ENCODE measurements at regions not wholly inside any gene's neighbourhood (a gene's known extent, or its start where the extent isn't known, plus 50 kb on each side); places are given as distances from the start of the nearest gene placed in this dataset.

DNA sequence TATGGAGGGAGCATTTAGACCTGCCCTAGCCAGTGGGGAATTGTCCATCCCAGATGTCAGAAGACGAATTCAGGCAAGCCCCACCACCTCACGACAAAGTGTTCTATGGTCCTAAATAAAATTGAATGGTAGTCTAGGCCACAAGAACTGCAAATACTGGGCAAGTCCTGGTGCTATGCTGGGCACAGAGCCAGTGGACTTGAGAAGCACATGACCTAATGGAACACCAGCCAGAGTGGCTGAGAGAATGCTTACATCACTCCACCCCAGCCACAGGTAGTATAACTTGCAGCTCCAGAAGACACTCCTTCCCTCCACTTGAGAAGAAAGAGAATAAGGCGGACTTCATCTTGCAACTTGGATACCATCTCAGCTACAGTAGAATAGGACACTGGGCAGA, 567.3 kb upstream of the CXADR start:
- no peaks in the 10 kb centered on the region for H3K27me3 Mint-ChIP-seq (ENCODE audit: insufficient read depth)
- H3K9me3 Mint-ChIP-seq = peaks cover 4% of the 10 kb centered on the region
- no peaks in the 10 kb centered on the region for H3K36me3 Mint-ChIP-seq (ENCODE audit: low read depth)
- no peaks in the 10 kb centered on the region for H3K4me1 Mint-ChIP-seq (ENCODE audit: low read depth)
- no peak overlapping the region for H3K4me3 Mint-ChIP-seq
- no peak overlapping the region for H3K27ac Mint-ChIP-seq
- DNase-seq = no peak
- TF ChIP-seq, protein P1, sequence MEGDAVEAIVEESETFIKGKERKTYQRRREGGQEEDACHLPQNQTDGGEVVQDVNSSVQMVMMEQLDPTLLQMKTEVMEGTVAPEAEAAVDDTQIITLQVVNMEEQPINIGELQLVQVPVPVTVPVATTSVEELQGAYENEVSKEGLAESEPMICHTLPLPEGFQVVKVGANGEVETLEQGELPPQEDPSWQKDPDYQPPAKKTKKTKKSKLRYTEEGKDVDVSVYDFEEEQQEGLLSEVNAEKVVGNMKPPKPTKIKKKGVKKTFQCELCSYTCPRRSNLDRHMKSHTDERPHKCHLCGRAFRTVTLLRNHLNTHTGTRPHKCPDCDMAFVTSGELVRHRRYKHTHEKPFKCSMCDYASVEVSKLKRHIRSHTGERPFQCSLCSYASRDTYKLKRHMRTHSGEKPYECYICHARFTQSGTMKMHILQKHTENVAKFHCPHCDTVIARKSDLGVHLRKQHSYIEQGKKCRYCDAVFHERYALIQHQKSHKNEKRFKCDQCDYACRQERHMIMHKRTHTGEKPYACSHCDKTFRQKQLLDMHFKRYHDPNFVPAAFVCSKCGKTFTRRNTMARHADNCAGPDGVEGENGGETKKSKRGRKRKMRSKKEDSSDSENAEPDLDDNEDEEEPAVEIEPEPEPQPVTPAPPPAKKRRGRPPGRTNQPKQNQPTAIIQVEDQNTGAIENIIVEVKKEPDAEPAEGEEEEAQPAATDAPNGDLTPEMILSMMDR (IDR thresholded peaks at IDR 0.05) = no peak

DNA sequence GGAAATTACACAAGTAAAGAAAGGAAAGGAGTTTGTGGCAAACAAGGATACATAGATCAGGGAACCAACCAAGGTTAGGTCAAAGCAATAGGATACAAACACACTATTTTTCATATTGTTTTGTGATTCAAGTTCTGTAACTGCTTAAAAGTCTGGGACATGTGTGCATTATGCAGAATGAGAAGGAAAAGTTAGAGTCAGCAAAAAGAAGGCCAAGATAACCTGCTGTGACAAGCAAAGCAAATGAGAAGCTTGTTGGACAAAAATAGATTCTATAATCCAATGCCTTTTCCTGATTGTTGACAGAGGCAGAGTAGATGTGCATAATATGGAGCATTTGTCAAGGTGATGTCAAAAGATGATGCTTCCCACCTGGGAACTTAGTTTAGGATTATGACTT, 556.0 kb upstream of the CXADR start:
- Mint-ChIP-seq H3K4me3 (no peak overlapping the region), H3K27me3 (ENCODE audit: insufficient read depth) (peaks cover 2% of the 10 kb centered on the region; the same call in 1 of the 2 replicates), H3K9me3 (no peaks in the 10 kb centered on the region; the same call in 1 of the 2 replicates), H3K27ac (no peak overlapping the region), H3K36me3 (ENCODE audit: low read depth) (no peaks in the 10 kb centered on the region), H3K4me1 (ENCODE audit: low read depth) (no peaks in the 10 kb centered on the region)
- no peak for DNase-seq
- TF ChIP-seq, protein P1 (IDR thresholded peaks at IDR 0.05) = no peak

DNA sequence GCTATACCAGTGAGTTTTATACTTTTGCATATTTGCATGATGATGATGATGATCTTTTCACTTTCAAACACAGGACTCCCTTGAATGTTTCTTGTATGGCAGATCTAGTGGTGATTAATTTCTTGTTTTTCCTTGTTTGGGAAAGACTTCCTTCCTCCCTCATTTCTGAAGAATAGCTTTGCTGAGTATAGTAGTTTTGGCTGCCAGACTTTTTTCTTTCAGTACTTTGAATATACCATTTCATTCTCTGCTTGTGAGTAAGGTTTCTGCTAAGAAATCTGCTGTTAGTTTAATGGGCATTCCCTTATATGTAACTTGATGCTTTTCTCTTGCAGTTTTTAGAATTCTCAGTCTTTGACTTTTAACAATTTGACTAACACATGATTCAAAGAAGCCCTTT, 547.4 kb upstream of the CXADR start:
- H3K27ac Mint-ChIP-seq = no peak overlapping the region
- no peak for DNase-seq
- no peaks in the 10 kb centered on the region for H3K36me3 Mint-ChIP-seq (ENCODE audit: low read depth)
- TF ChIP-seq, protein P1 (IDR thresholded peaks at IDR 0.05) = no peak
- no peaks in the 10 kb centered on the region for H3K4me1 Mint-ChIP-seq (ENCODE audit: low read depth)
- H3K27me3 Mint-ChIP-seq (ENCODE audit: insufficient read depth) = peaks cover 2% of the 10 kb centered on the region; the same call in 1 of the 2 replicates
- no peak overlapping the region for H3K4me3 Mint-ChIP-seq
- H3K9me3 Mint-ChIP-seq = peaks cover 26% of the 10 kb centered on the region

DNA sequence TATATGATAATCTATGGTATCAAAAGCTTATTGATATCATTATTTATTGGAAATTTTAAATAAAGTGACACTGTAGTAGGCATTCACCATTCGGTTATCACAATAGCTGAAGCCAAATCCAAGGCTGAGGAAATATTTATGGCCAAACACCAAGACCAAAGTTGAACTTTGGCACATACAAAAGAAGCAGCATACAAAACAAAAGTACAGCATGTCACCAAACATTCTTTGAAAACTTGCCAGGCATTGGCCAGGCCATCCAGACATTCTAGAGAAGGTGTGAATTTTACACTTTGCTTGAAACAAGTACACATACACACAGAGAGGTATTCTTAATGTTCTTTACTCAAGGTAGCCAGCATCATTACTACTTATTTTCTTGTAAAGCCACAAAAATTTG, 544.4 kb upstream of the CXADR start:
- TF ChIP-seq, protein P1 (IDR thresholded peaks at IDR 0.05) = no peak
- peaks cover 21% of the 10 kb centered on the region for H3K9me3 Mint-ChIP-seq
- no peak overlapping the region for H3K27ac Mint-ChIP-seq
- no peaks in the 10 kb centered on the region for H3K36me3 Mint-ChIP-seq (ENCODE audit: low read depth)
- peaks cover 2% of the 10 kb centered on the region; the same call in 1 of the 2 replicates for H3K27me3 Mint-ChIP-seq (ENCODE audit: insufficient read depth)
- no peak for DNase-seq
- no peak overlapping the region for H3K4me3 Mint-ChIP-seq
- no peaks in the 10 kb centered on the region for H3K4me1 Mint-ChIP-seq (ENCODE audit: low read depth)

DNA sequence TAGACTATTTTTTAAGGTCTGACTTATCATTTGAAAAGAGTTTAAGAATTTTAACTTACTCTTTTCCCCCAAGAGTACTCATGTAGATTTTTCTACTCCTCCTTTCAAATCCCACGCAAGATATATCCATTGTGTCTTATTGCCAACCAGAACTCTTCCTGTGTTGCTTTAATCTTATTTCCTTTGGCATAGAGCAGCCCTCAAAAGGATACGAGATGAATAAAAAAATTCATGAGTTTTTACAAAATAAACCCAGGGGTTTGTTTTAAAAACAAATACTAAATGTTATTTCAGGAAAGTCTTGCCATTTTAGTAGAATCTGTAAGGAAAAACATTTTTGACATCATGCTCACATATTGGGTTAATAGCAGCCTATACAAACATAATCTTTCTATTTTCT, 543.2 kb upstream of the CXADR start:
- DNase-seq = no peak
- Mint-ChIP-seq H3K4me1 (ENCODE audit: low read depth) (no peaks in the 10 kb centered on the region), H3K4me3 (no peak overlapping the region), H3K9me3 (peaks cover 21% of the 10 kb centered on the region), H3K27me3 (ENCODE audit: insufficient read depth) (peaks cover 2% of the 10 kb centered on the region; the same call in 1 of the 2 replicates), H3K36me3 (ENCODE audit: low read depth) (no peaks in the 10 kb centered on the region), H3K27ac (no peak overlapping the region)
- TF ChIP-seq, protein P1 (IDR thresholded peaks at IDR 0.05) = no peak

DNA sequence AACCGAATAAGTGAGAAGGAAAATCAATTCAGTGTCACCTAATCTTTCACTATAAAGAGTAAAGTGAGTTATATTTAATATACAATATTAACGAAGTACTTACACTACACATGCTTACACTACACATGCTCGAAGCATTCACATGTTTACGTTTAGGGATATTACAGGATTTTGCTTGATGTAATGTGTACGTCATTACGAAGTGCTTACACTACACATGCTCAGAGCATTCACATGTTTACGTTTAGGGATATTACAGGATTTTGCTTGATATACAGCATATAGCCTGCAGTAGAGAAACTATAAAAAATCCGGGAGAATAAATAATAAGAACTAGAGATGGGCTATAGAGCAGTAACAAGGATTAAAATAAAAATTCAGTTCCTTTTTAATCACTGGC, 538.8 kb upstream of the CXADR start:
- no peaks in the 10 kb centered on the region for H3K4me1 Mint-ChIP-seq (ENCODE audit: low read depth)
- H3K27me3 Mint-ChIP-seq (ENCODE audit: insufficient read depth) = no peaks in the 10 kb centered on the region
- no peak overlapping the region for H3K27ac Mint-ChIP-seq
- no peak overlapping the region for H3K4me3 Mint-ChIP-seq
- no peaks in the 10 kb centered on the region for H3K36me3 Mint-ChIP-seq (ENCODE audit: low read depth)
- DNase-seq = no peak
- TF ChIP-seq, protein P1 (IDR thresholded peaks at IDR 0.05) = no peak
- no peaks in the 10 kb centered on the region for H3K9me3 Mint-ChIP-seq

All from HFFc6 (cell line).